GM12873 (cell line): ENCODE measurements at regions not wholly inside any gene's neighbourhood (a gene's known extent, or its start where the extent isn't known, plus 50 kb on each side); places are given as distances from the start of the nearest gene placed in this dataset.

Experiments used
- TF ChIP-seq, protein P1 (sequence below): IDR thresholded peaks from 2 replicates; pipeline ENCODE4 v1.5.1; 2012; ENCODE audit warnings: low read depth, mild to moderate bottlenecking, moderate library complexity, low read length, control low read depth; ENCODE audit not compliant: insufficient read depth; ENCODE audit errors: missing control alignments

GRCh38 chr11:29336727-29337575 lies 679.9 kb downstream of the KCNA4 start:
- TF ChIP-seq, protein P1, sequence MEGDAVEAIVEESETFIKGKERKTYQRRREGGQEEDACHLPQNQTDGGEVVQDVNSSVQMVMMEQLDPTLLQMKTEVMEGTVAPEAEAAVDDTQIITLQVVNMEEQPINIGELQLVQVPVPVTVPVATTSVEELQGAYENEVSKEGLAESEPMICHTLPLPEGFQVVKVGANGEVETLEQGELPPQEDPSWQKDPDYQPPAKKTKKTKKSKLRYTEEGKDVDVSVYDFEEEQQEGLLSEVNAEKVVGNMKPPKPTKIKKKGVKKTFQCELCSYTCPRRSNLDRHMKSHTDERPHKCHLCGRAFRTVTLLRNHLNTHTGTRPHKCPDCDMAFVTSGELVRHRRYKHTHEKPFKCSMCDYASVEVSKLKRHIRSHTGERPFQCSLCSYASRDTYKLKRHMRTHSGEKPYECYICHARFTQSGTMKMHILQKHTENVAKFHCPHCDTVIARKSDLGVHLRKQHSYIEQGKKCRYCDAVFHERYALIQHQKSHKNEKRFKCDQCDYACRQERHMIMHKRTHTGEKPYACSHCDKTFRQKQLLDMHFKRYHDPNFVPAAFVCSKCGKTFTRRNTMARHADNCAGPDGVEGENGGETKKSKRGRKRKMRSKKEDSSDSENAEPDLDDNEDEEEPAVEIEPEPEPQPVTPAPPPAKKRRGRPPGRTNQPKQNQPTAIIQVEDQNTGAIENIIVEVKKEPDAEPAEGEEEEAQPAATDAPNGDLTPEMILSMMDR: no peak

DNA sequence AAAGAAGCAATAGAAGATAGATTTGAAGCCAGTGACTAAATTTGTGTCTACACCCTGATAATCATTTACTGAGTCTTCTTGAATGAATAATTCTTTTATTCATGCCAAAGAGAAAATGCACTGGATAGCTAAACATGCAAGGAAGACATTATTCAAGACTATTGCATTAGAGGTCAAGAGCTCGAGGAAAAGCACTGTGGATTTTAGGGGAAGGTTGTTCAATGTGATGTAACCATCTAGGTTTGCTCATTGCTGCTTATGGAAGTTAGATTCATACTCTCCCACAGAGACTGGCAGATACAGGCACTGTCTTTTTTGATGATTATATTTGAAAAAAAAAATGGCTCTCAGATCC lies 682.1 kb downstream of the KCNA4 start:
- TF ChIP-seq, protein P1: no peak

DNA sequence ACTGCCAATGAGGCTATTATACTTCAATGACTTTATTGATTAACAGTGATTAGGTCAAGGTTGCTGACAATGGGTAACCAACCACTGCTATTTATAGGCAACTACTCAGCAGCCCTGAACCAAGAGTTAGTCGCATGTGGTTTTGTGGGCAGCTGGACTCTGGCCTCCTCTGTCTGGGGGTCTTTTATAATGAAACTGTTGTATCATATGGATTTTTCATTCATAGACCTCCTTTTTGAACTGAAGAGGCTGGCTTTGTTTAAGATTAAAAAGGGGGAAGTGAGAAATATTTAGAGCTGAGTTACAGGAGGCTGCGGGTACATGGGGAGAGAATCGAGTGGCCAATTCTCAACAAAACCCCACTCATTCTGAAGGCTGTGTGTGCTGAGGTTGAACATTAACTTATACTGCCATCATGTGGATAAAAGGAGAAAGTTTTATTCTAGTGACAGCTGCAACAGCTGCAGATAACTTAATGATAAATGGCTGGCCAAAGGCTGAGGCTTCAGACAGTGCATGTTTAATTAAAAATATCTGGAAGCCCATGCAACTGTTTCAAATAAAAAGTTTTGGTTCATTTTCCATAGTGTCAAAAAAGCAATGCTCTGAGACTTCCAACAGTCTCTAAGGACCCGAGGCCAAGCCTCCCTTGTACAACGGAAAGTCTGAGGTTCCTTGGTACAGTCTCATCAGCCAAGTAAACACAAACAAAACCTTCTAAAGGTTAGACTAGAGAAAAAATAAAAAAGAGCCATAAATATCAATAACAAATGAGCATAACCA lies 682.6 kb downstream of the KCNA4 start:
- TF ChIP-seq, protein P1: peak; percentile 47

DNA sequence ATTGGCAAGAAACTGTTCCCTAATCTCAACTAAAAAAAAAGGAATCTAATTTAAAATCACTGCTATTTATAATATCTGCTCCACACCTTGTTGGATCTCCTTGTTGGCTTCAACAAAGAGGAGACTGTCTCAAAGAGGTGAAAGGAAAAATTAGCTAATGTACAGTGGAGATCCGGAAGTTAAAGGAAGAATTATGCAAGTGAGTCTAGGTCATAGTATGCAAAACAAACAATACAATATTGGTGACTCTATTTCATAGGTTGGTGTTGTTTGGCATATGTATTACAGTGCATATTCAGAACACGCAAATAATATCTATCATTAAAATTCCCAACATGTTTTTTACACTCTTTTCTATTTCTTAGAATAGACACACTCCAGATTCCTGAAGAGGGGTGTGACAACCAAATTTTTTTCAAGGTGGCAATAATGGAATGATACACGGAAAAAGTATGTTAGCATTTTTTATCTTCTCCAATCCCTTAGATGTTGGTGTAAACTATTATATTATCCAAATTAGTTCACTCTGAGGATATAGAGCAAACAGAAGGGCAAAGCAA lies 685.3 kb downstream of the KCNA4 start:
- TF ChIP-seq, protein P1: no peak

GRCh38 chr11:29328961-29329441 lies 687.8 kb downstream of the KCNA4 start:
- TF ChIP-seq, protein P1: peak; percentile 55

- TF ChIP-seq, protein P1: no peak
Measured at GRCh38 chr11:29327891-29328290, 688.9 kb downstream of the KCNA4 start.

DNA sequence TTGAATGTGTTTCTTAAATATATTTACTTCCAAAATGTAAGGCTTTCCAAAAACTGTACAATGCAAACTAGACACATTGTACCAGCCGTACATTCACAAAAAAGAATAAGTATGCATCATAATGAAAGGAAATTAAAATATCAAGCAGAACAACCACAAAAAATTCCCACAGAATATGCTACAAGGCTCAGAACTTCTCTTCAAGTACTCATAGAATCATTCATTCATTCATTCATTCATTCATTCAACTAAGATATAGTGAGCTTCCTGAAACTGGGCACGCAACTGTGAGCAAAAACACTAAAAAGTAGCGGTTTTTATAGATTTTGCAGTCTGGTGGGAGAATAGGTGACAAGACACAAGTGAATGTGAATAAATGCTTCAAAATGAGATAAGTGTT lies 690.1 kb downstream of the KCNA4 start:
- TF ChIP-seq, protein P1: no peak
